ENCODE measurements at regions not wholly inside any gene's neighbourhood (a gene's known extent, or its start where the extent isn't known, plus 50 kb on each side); places are given as distances from the start of the nearest gene placed in this dataset.

DNA sequence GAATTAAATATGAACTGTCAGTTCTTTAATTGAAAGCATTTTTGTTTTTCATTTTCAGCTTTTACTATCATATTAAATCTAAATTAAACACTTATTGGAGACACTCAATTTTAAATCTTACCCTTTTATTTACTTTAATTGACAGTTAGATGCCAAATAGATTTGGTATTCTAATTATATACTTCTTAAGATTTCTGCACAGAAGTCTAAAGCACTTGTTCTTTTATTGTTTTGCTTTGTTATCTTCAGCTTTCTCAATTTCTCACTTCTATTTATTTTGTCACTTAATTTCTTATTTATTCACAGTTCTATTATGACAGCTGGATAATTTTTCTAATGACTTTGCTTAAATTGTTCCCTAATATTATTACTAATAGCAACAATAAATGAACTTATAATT, 1397.3 kb upstream of the MIR17HG start:
- H3K9me3 ChIP-seq (ENCODE audit: low read depth, low read length) = no peaks in the 10 kb centered on the region
- H4K20me1 ChIP-seq (ENCODE audit: insufficient read depth, low read length) = no peaks in the 10 kb centered on the region

DNA sequence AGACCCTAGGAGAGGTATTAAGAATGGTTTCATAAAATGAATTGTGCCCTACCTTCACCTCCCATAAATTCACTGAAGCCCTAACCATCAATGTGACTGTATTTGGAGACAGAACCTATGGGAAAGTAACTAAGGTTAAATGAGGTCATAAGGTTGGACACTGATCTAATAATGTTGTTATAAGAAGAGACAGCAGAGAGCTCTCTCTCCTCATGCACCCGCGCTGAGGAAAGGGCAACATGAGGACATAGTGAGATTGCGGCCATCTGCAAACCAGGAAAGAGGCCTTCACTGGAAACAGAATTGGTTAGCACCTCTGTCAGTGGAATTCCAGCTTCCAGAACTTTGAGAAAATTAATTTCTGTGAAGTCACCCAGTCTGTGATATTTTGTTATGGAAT, 1396.1 kb upstream of the MIR17HG start:
- Histone ChIP-seq H3K9me3 (ENCODE audit: low read depth, low read length) (no peaks in the 10 kb centered on the region), H3K4me3 (ENCODE audit: insufficient read depth, low read length) (no peak overlapping the region), H3K4me2 (ENCODE audit: insufficient read depth, low read length) (no peak overlapping the region), H3K27me3 (ENCODE audit: insufficient read depth, low read length) (no peaks in the 10 kb centered on the region), H2AFZ (ENCODE audit: low read length) (no peak overlapping the region), H3K27ac (ENCODE audit: low read depth, low read length) (no peak overlapping the region), H3K4me1 (ENCODE audit: insufficient read depth, low read length) (no peaks in the 10 kb centered on the region), H3K79me2 (ENCODE audit: insufficient read depth, low read length) (no peaks in the 10 kb centered on the region), H3K36me3 (ENCODE audit: insufficient read depth, low read length) (no peaks in the 10 kb centered on the region), H4K20me1 (ENCODE audit: insufficient read depth, low read length) (no peaks in the 10 kb centered on the region)
- no peak for DNase-seq (ENCODE audit: insufficient read length, low spot score, missing footprints)
- TF ChIP-seq, protein P1, sequence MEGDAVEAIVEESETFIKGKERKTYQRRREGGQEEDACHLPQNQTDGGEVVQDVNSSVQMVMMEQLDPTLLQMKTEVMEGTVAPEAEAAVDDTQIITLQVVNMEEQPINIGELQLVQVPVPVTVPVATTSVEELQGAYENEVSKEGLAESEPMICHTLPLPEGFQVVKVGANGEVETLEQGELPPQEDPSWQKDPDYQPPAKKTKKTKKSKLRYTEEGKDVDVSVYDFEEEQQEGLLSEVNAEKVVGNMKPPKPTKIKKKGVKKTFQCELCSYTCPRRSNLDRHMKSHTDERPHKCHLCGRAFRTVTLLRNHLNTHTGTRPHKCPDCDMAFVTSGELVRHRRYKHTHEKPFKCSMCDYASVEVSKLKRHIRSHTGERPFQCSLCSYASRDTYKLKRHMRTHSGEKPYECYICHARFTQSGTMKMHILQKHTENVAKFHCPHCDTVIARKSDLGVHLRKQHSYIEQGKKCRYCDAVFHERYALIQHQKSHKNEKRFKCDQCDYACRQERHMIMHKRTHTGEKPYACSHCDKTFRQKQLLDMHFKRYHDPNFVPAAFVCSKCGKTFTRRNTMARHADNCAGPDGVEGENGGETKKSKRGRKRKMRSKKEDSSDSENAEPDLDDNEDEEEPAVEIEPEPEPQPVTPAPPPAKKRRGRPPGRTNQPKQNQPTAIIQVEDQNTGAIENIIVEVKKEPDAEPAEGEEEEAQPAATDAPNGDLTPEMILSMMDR (IDR thresholded peaks at IDR 0.05; ENCODE audit: extremely low read depth, low read depth, low read length) = no peak

More for the DNA sequence above, 1397.3 kb upstream of the MIR17HG start:
- H2AFZ ChIP-seq (ENCODE audit: low read length) = no peak overlapping the region
- no peak overlapping the region for H3K27ac ChIP-seq (ENCODE audit: low read depth, low read length)
- no peaks in the 10 kb centered on the region for H3K4me1 ChIP-seq (ENCODE audit: insufficient read depth, low read length)
- no peaks in the 10 kb centered on the region for H3K79me2 ChIP-seq (ENCODE audit: insufficient read depth, low read length)
- TF ChIP-seq, protein P1 (IDR thresholded peaks at IDR 0.05; ENCODE audit: extremely low read depth, low read depth, low read length) = no peak
- H3K27me3 ChIP-seq (ENCODE audit: insufficient read depth, low read length) = no peaks in the 10 kb centered on the region
- DNase-seq (ENCODE audit: insufficient read length, low spot score, missing footprints) = no peak
- H3K4me3 ChIP-seq (ENCODE audit: insufficient read depth, low read length) = no peak overlapping the region
- no peak overlapping the region for H3K4me2 ChIP-seq (ENCODE audit: insufficient read depth, low read length)
- no peaks in the 10 kb centered on the region for H3K36me3 ChIP-seq (ENCODE audit: insufficient read depth, low read length)

- Histone ChIP-seq H2AFZ (ENCODE audit: low read length) (no peak overlapping the region), H3K4me1 (ENCODE audit: insufficient read depth, low read length) (no peaks in the 10 kb centered on the region), H3K4me2 (ENCODE audit: insufficient read depth, low read length) (no peak overlapping the region), H3K79me2 (ENCODE audit: insufficient read depth, low read length) (no peaks in the 10 kb centered on the region), H3K9me3 (ENCODE audit: low read depth, low read length) (no peaks in the 10 kb centered on the region), H4K20me1 (ENCODE audit: insufficient read depth, low read length) (no peaks in the 10 kb centered on the region), H3K4me3 (ENCODE audit: insufficient read depth, low read length) (no peak overlapping the region), H3K27ac (ENCODE audit: low read depth, low read length) (no peak overlapping the region), H3K27me3 (ENCODE audit: insufficient read depth, low read length) (no peaks in the 10 kb centered on the region), H3K36me3 (ENCODE audit: insufficient read depth, low read length) (no peaks in the 10 kb centered on the region)
- no peak for DNase-seq (ENCODE audit: insufficient read length, low spot score, missing footprints)
- TF ChIP-seq, protein P1 (IDR thresholded peaks at IDR 0.05; ENCODE audit: extremely low read depth, low read depth, low read length) = no peak
These were observed 1393.9 kb upstream of the MIR17HG start for GRCh38 chr13:89953581-89953980.

- no peak overlapping the region for H3K27ac ChIP-seq (ENCODE audit: low read depth, low read length)
- no peak overlapping the region for H2AFZ ChIP-seq (ENCODE audit: low read length)
- no peaks in the 10 kb centered on the region for H3K27me3 ChIP-seq (ENCODE audit: insufficient read depth, low read length)
- TF ChIP-seq, protein P1 (IDR thresholded peaks at IDR 0.05; ENCODE audit: extremely low read depth, low read depth, low read length) = no peak
- no peaks in the 10 kb centered on the region for H3K36me3 ChIP-seq (ENCODE audit: insufficient read depth, low read length)
- no peak for DNase-seq (ENCODE audit: insufficient read length, low spot score, missing footprints)
- H3K4me2 ChIP-seq (ENCODE audit: insufficient read depth, low read length) = no peak overlapping the region
- no peaks in the 10 kb centered on the region for H3K79me2 ChIP-seq (ENCODE audit: insufficient read depth, low read length)
- H4K20me1 ChIP-seq (ENCODE audit: insufficient read depth, low read length) = no peaks in the 10 kb centered on the region
- no peaks in the 10 kb centered on the region for H3K9me3 ChIP-seq (ENCODE audit: low read depth, low read length)
- H3K4me3 ChIP-seq (ENCODE audit: insufficient read depth, low read length) = no peak overlapping the region
- H3K4me1 ChIP-seq (ENCODE audit: insufficient read depth, low read length) = no peaks in the 10 kb centered on the region
These were observed 1391.7 kb upstream of the MIR17HG start for GRCh38 chr13:89955773-89956172.

All from osteoblast (primary cell).